Neural progenitor cell (in vitro differentiated cells): ENCODE measurements at regions not wholly inside any gene's neighbourhood (a gene's known extent, or its start where the extent isn't known, plus 50 kb on each side); places are given as distances from the start of the nearest gene placed in this dataset.

Source experiments
- DNase-seq: peaks from one replicate; pipeline ENCODE4 v3.0.0-alpha.2; 2016; ENCODE audit warnings: low spot score
- H2AFZ ChIP-seq: fragments of 200-600 bp; sonication (generic); replicated peaks from 2 replicates; pipeline ENCODE4 v1.6.1; 2016; ENCODE audit warnings: antibody characterized with exemption
- H3F3A ChIP-seq: fragments of 200-600 bp; sonication (generic); 2 replicates; pipeline ENCODE4 v1.6.1; 2016; ENCODE audit warnings: antibody characterized with exemption, low read depth
- H3K27ac ChIP-seq: fragments of 200-600 bp; sonication (generic); 2 replicates; pipeline ENCODE4 v1.5.1; 2016; ENCODE audit warnings: mild to moderate bottlenecking
- H3K27me3 ChIP-seq: fragments of 200-600 bp; sonication (generic); 2 replicates; pipeline ENCODE4 v1.6.1; 2016; ENCODE audit warnings: mild to moderate bottlenecking, moderate library complexity
- H3K36me3 ChIP-seq: fragments of 200-600 bp; sonication (generic); 2 replicates; pipeline ENCODE4 v1.5.1; 2016
- H3K4me1 ChIP-seq: fragments of 200-600 bp; sonication (generic); 2 replicates; pipeline ENCODE4 v1.6.1; 2016; ENCODE audit warnings: mixed run types
- H3K4me2 ChIP-seq: fragments of 200-600 bp; sonication (generic); 2 replicates; pipeline ENCODE4 v1.6.1; 2016
- H3K4me3 ChIP-seq: fragments of 200-600 bp; sonication (generic); 2 replicates; pipeline ENCODE4 v1.5.1; 2016
- H3K79me2 ChIP-seq: fragments of 200-600 bp; sonication (generic); 2 replicates; pipeline ENCODE4 v1.6.1; 2016; ENCODE audit warnings: low read depth
- H3K9ac ChIP-seq: fragments of 200-600 bp; sonication (generic); 2 replicates; pipeline ENCODE4 v1.6.1; 2016
- H3K9me3 ChIP-seq: fragments of 200-600 bp; sonication (generic); 2 replicates; pipeline ENCODE4 v1.5.1; 2016; ENCODE audit warnings: low read depth
- H4K20me1 ChIP-seq: fragments of 200-600 bp; sonication (generic); 2 replicates; pipeline ENCODE4 v1.6.1; 2016; ENCODE audit warnings: low read depth
- H3K27ac Mint-ChIP-seq: 3 replicates; pipeline ENCODE4 v1.8.0; 2021; ENCODE audit warnings: mixed read lengths
- H3K27me3 Mint-ChIP-seq: 2 replicates; pipeline ENCODE4 v1.8.0; 2022; ENCODE audit warnings: low read depth, mild to moderate bottlenecking, inconsistent platforms, moderate library complexity, mixed read lengths; ENCODE audit not compliant: insufficient read depth
- H3K36me3 Mint-ChIP-seq: 3 replicates; pipeline ENCODE4 v1.8.0; 2021; ENCODE audit warnings: mixed read lengths
- H3K4me1 Mint-ChIP-seq: 3 replicates; pipeline ENCODE4 v1.8.0; 2021; ENCODE audit warnings: mixed read lengths
- H3K4me3 Mint-ChIP-seq: 3 replicates; pipeline ENCODE4 v1.8.0; 2021; ENCODE audit warnings: mild to moderate bottlenecking, moderate library complexity, mixed read lengths
- H3K9me3 Mint-ChIP-seq: 3 replicates; pipeline ENCODE4 v1.8.0; 2020; ENCODE audit warnings: mixed read lengths
- EZH2 ChIP-seq: fragments of 200-600 bp; sonication (generic); IDR thresholded peaks from 2 replicates; pipeline ENCODE4 v1.6.1; 2017; ENCODE audit warnings: antibody characterized with exemption, mild to moderate bottlenecking, moderate library complexity
- EZH2phosphoT487 ChIP-seq: fragments of 200-600 bp; sonication (generic); IDR thresholded peaks from 2 replicates; pipeline ENCODE4 v1.6.1; 2017; ENCODE audit warnings: antibody characterized with exemption
- TF ChIP-seq, protein P1 (sequence below): fragments of 200-600 bp; sonication (generic); IDR thresholded peaks from 2 replicates; pipeline ENCODE4 v1.5.1; 2017; ENCODE audit warnings: antibody characterized with exemption, mild to moderate bottlenecking

DNA sequence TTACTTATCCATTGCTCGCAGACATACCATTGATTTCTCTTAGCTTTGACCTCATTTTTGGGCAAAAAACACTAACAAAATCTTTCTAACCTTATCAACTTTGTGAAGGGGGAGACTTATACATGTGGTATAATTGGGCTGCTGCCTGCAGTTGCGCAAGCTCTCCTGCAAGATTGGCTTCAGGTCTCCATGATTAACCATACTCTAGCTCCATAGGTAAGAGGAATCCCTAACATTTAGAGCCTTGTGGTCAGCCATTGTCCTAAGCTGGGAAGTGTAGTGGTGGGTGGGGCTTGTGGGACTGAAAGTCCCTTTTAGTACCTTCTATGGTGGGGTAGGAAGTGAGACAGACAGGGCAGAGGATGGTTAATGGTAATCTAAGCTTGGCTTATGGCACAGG lies 179.6 kb upstream of the THRB start:
- Mint-ChIP-seq H3K27ac (no peak overlapping the region), H3K4me3 (no peak overlapping the region), H3K9me3 (no peaks in the 10 kb centered on the region), H3K27me3 (peaks cover 2% of the 10 kb centered on the region), H3K4me1 (no peaks in the 10 kb centered on the region), H3K36me3 (no peaks in the 10 kb centered on the region)
- H3K27ac ChIP-seq: no peak overlapping the region
- H3K4me2 ChIP-seq: no peak overlapping the region
- H3K9me3 ChIP-seq: no peaks in the 10 kb centered on the region
- H3K4me1 ChIP-seq: no peaks in the 10 kb centered on the region
- no peak for TF ChIP-seq EZH2
- H3K36me3 ChIP-seq: no peaks in the 10 kb centered on the region
- H3K79me2 ChIP-seq: no peaks in the 10 kb centered on the region
- H3K27me3 ChIP-seq: no peaks in the 10 kb centered on the region
- peak overlapping the region; percentile 59 for H2AFZ ChIP-seq
- DNase-seq: no peak
- H4K20me1 ChIP-seq: no peaks in the 10 kb centered on the region
- no peaks in the 10 kb centered on the region for H3F3A ChIP-seq
- H3K9ac ChIP-seq: no peak overlapping the region
- H3K4me3 ChIP-seq: no peak overlapping the region

DNA sequence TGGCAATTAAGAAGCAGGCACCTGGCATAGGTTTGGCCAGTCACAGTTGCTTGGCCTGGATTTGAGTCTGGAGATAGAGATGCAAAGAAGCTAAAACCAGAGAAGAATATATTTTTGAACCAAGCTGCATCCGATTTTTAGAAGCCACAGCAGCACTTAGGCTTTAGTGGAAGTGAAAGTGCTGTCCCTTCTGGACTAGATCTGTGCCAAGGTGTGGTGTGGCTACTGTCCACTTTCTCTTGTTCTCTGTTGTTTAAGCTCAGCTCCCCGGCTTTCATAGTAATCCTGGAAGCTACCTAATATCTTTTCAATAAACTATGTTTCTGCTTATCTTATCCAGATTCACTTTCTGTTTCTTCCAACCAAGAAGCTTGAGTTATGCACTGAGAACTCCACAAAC lies 183.4 kb upstream of the THRB start:
- no peaks in the 10 kb centered on the region for H3K36me3 Mint-ChIP-seq
- H3K9me3 ChIP-seq: no peaks in the 10 kb centered on the region
- no peak overlapping the region for H3K4me2 ChIP-seq
- TF ChIP-seq, protein P1, sequence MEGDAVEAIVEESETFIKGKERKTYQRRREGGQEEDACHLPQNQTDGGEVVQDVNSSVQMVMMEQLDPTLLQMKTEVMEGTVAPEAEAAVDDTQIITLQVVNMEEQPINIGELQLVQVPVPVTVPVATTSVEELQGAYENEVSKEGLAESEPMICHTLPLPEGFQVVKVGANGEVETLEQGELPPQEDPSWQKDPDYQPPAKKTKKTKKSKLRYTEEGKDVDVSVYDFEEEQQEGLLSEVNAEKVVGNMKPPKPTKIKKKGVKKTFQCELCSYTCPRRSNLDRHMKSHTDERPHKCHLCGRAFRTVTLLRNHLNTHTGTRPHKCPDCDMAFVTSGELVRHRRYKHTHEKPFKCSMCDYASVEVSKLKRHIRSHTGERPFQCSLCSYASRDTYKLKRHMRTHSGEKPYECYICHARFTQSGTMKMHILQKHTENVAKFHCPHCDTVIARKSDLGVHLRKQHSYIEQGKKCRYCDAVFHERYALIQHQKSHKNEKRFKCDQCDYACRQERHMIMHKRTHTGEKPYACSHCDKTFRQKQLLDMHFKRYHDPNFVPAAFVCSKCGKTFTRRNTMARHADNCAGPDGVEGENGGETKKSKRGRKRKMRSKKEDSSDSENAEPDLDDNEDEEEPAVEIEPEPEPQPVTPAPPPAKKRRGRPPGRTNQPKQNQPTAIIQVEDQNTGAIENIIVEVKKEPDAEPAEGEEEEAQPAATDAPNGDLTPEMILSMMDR: no peak
- TF ChIP-seq EZH2phosphoT487 (no peak), EZH2 (no peak)
- H3K4me3 Mint-ChIP-seq: no peak overlapping the region
- no peaks in the 10 kb centered on the region for H4K20me1 ChIP-seq
- peaks cover under 1% of the 10 kb centered on the region for H3K4me1 Mint-ChIP-seq
- H3K27me3 ChIP-seq: no peaks in the 10 kb centered on the region
- DNase-seq: no peak
- H3K36me3 ChIP-seq: no peaks in the 10 kb centered on the region
- no peak overlapping the region for H3K27ac Mint-ChIP-seq
- no peaks in the 10 kb centered on the region for H3K9me3 Mint-ChIP-seq
- no peak overlapping the region for H3K27ac ChIP-seq
- no peaks in the 10 kb centered on the region for H3K79me2 ChIP-seq
- H3K27me3 Mint-ChIP-seq: peaks cover 5% of the 10 kb centered on the region
- H3K4me3 ChIP-seq: no peak overlapping the region
- H3K4me1 ChIP-seq: no peaks in the 10 kb centered on the region
- no peak overlapping the region for H3K9ac ChIP-seq
- no peak overlapping the region for H2AFZ ChIP-seq
- H3F3A ChIP-seq: no peaks in the 10 kb centered on the region

DNA sequence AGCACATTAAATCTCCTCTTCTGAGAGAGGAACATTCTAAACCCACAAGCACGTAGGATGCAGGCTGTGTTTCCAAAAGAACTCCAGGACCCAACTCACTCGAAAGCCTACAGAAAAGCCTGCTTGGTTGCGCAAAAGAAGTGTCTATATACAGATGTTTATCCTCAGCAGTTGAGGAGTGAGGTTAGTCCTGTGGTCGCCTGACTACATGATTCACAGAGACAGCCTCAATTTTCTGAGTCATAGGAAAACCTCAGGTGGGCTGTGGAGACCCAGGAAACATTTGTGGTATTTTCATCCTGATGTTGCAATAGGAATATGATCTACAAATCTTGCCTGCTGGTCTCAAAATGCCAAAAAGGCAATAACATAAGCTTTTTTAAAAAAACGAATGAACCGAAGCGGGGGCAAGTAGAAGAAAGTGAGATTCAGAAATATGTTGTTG lies 183.8 kb upstream of the THRB start:
- Mint-ChIP-seq H3K4me3 (no peak overlapping the region), H3K4me1 (peaks cover 3% of the 10 kb centered on the region), H3K36me3 (no peaks in the 10 kb centered on the region), H3K27ac (no peak overlapping the region), H3K27me3 (peaks cover 5% of the 10 kb centered on the region), H3K9me3 (no peaks in the 10 kb centered on the region)
- DNase-seq: no peak
- Histone ChIP-seq H4K20me1 (no peaks in the 10 kb centered on the region), H3K4me1 (no peaks in the 10 kb centered on the region), H3K4me3 (no peak overlapping the region), H3K9me3 (no peaks in the 10 kb centered on the region), H3K9ac (no peak overlapping the region), H3K36me3 (no peaks in the 10 kb centered on the region), H3K27me3 (no peaks in the 10 kb centered on the region), H3F3A (no peaks in the 10 kb centered on the region), H2AFZ (no peak overlapping the region), H3K4me2 (no peak overlapping the region), H3K27ac (no peak overlapping the region), H3K79me2 (no peaks in the 10 kb centered on the region)
- TF ChIP-seq EZH2phosphoT487 (no peak), EZH2 (no peak)
- TF ChIP-seq, protein P1: no peak

DNA sequence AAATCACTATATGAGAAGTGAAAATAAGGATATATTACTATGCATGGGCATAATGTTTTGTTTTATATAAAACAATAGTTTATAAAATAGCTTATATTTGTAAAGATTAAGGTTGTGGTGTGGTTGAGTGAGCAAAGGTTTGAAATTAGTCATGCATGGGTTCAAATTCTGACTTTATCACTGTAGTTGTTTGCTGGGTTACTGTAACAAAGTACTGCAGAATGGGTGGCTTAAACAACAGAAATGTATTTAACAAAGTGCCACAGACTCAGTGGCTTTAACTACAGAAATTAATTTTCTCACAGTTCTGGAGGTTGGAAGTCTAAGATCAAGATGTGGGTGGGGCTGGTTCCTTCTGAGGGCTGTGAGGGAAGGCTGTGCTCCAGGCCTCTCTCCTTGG lies 184.8 kb upstream of the THRB start:
- no peaks in the 10 kb centered on the region for H3K79me2 ChIP-seq
- TF ChIP-seq EZH2phosphoT487 (no peak), EZH2 (no peak)
- TF ChIP-seq, protein P1: no peak
- no peak overlapping the region for H3K27ac ChIP-seq
- Mint-ChIP-seq H3K27me3 (peaks cover 5% of the 10 kb centered on the region), H3K4me3 (no peak overlapping the region), H3K9me3 (no peaks in the 10 kb centered on the region), H3K4me1 (peaks cover 9% of the 10 kb centered on the region), H3K27ac (no peak overlapping the region), H3K36me3 (no peaks in the 10 kb centered on the region)
- no peaks in the 10 kb centered on the region for H3K4me1 ChIP-seq
- no peaks in the 10 kb centered on the region for H3K36me3 ChIP-seq
- no peaks in the 10 kb centered on the region for H3K27me3 ChIP-seq
- H3K4me2 ChIP-seq: no peak overlapping the region
- no peaks in the 10 kb centered on the region for H3K9me3 ChIP-seq
- no peaks in the 10 kb centered on the region for H3F3A ChIP-seq
- no peak overlapping the region for H2AFZ ChIP-seq
- no peak for DNase-seq
- no peaks in the 10 kb centered on the region for H4K20me1 ChIP-seq
- H3K4me3 ChIP-seq: no peak overlapping the region
- no peak overlapping the region for H3K9ac ChIP-seq
